MCF 10A (cell line): ENCODE measurements at regions not wholly inside any gene's neighbourhood (a gene's known extent, or its start where the extent isn't known, plus 50 kb on each side); places are given as distances from the start of the nearest gene placed in this dataset.

ENCODE experiments used
- BruUV-seq: library from RNA; stranded (reverse); fragments of 400-500 nt; replicated peaks from 2 replicates; lab custom pipeline; 2021; lab: Mats Ljungman, UMichigan
- CTCF ChIA-PET: fragments of 300-600 bp; sonication (Branson Sonifier 250); formaldehyde crosslinking; extraction: SDS; loops from one replicate; lab custom pipeline; 2021; ENCODE audit warnings: antibody characterized with exemption, inconsistent platforms; lab: Yijun Ruan, JAX
- POLR2A ChIA-PET: fragments of 300-600, 350-650 bp; sonication (Branson Sonifier 250); formaldehyde crosslinking; extraction: SDS; loops from one replicate; lab custom pipeline; 2020; ENCODE audit warnings: antibody characterized with exemption, inconsistent platforms; lab: Yijun Ruan, JAX
- DNase-seq: peaks from one replicate; pipeline ENCODE4 v3.0.0-alpha.2; 2018; ENCODE audit not compliant: unreplicated experiment
- H3K27ac Mint-ChIP-seq: one replicate; pipeline ENCODE4 v1.8.0; 2022; ENCODE audit warnings: mild to moderate bottlenecking, low read depth, mixed read lengths; ENCODE audit not compliant: unreplicated experiment
- H3K27me3 Mint-ChIP-seq: one replicate; pipeline ENCODE4 v1.8.0; 2022; ENCODE audit warnings: mixed read lengths; ENCODE audit not compliant: insufficient read depth, unreplicated experiment
- H3K36me3 Mint-ChIP-seq: one replicate; pipeline ENCODE4 v1.8.0; 2022; ENCODE audit warnings: mild to moderate bottlenecking, moderate library complexity, mixed read lengths; ENCODE audit not compliant: insufficient read depth, unreplicated experiment
- H3K4me1 Mint-ChIP-seq: one replicate; pipeline ENCODE4 v1.8.0; 2022; ENCODE audit warnings: mixed read lengths; ENCODE audit not compliant: insufficient read depth, unreplicated experiment
- H3K4me3 Mint-ChIP-seq: one replicate; pipeline ENCODE4 v1.8.0; 2022; ENCODE audit warnings: mild to moderate bottlenecking, moderate library complexity, mixed read lengths; ENCODE audit not compliant: unreplicated experiment
- H3K9me3 Mint-ChIP-seq: one replicate; pipeline ENCODE4 v1.8.0; 2022; ENCODE audit warnings: mixed read lengths; ENCODE audit not compliant: unreplicated experiment
- CTCF ChIP-seq: fragments of 200-600 bp; IDR thresholded peaks from one replicate; pipeline ENCODE4 v1.8.0; 2022; ENCODE audit warnings: antibody characterized with exemption, mild to moderate bottlenecking; ENCODE audit not compliant: unreplicated experiment
- intact Hi-C: fragments of 100-400 bp; cut with micrococcal nuclease; formaldehyde crosslinking; loops from 2 replicates; pipeline ENCODE4 v1.14.1; 2022

- POLR2A ChIA-PET: no interaction called here
Observed at GRCh38 chr5:5971203-5971602, 407.1 kb downstream of the MED10 start.

GRCh38 chr5:5969942-5970483 lies 408.3 kb downstream of the MED10 start:
- Mint-ChIP-seq H3K4me1 (no peaks in the 10 kb centered on the region), H3K36me3 (no peaks in the 10 kb centered on the region), H3K27me3 (no peaks in the 10 kb centered on the region), H3K4me3 (no peak overlapping the region), H3K27ac (no peak overlapping the region), H3K9me3 (peaks cover 9% of the 10 kb centered on the region)
- intact Hi-C loops: no loop called here
- TF ChIP-seq CTCF: no peak
- POLR2A ChIA-PET: no interaction called here
- CTCF ChIA-PET: interaction anchor here (0.6 kb wide), 1 partner anchor 10 kb away, joined by 3 read pairs; no protein-coding TSS in a partner anchor
- DNase-seq: no peak
- no TSS peak for BruUV-seq

More at GRCh38 chr5:5971203-5971602, 407.1 kb downstream of the MED10 start:
- TF ChIP-seq CTCF: no peak
- DNase-seq: no peak
- no peak overlapping the region for H3K27ac Mint-ChIP-seq
- CTCF ChIA-PET: no interaction called here
- no peaks in the 10 kb centered on the region for H3K4me1 Mint-ChIP-seq
- no TSS peak for BruUV-seq
- intact Hi-C loops: no loop called here
- no peaks in the 10 kb centered on the region for H3K27me3 Mint-ChIP-seq
- H3K9me3 Mint-ChIP-seq: no peaks in the 10 kb centered on the region
- H3K4me3 Mint-ChIP-seq: no peak overlapping the region
- no peaks in the 10 kb centered on the region for H3K36me3 Mint-ChIP-seq

GRCh38 chr5:5968981-5969380 lies 409.4 kb downstream of the MED10 start:
- CTCF ChIA-PET: no interaction called here
- no peaks in the 10 kb centered on the region for H3K4me1 Mint-ChIP-seq
- H3K27me3 Mint-ChIP-seq: no peaks in the 10 kb centered on the region
- no peaks in the 10 kb centered on the region for H3K36me3 Mint-ChIP-seq
- TF ChIP-seq CTCF: no peak
- DNase-seq: no peak
- H3K9me3 Mint-ChIP-seq: peaks cover 17% of the 10 kb centered on the region
- intact Hi-C loops: no loop called here
- POLR2A ChIA-PET: no interaction called here
- BruUV-seq: no TSS peak
- H3K4me3 Mint-ChIP-seq: no peak overlapping the region
- no peak overlapping the region for H3K27ac Mint-ChIP-seq

GRCh38 chr5:5967944-5968343 lies 410.4 kb downstream of the MED10 start:
- Mint-ChIP-seq H3K27me3 (no peaks in the 10 kb centered on the region), H3K36me3 (no peaks in the 10 kb centered on the region), H3K27ac (no peak overlapping the region), H3K9me3 (peaks cover 17% of the 10 kb centered on the region), H3K4me3 (no peak overlapping the region), H3K4me1 (no peaks in the 10 kb centered on the region)
- ChIA-PET CTCF (no interaction called here), POLR2A (no interaction called here)
- TF ChIP-seq CTCF: no peak
- no peak for DNase-seq
- intact Hi-C loops: no loop called here
- no TSS peak for BruUV-seq
